IMR-90 (cell line): ENCODE measurements at regions not wholly inside any gene's neighbourhood (a gene's known extent, or its start where the extent isn't known, plus 50 kb on each side); places are given as distances from the start of the nearest gene placed in this dataset.
A peak's percentile ranks its signal among the peaks of the same experiment; 100 is the strongest.

Source experiments
- ATAC-seq: fragments of 200-7000 bp; cut with Tn5 transposase; 2 replicates; pipeline ENCODE4 v1.9.1; 2020; ENCODE audit warnings: low read depth, mild to moderate bottlenecking, moderate library complexity
- BruUV-seq: library from RNA; stranded (reverse); fragments of 400-500 nt; replicated peaks from 2 replicates; lab custom pipeline; 2021; lab: Mats Ljungman, UMichigan
- CTCF ChIA-PET: fragments of 300-600 bp; formaldehyde crosslinking; extraction: SDS; loops from one replicate; lab custom pipeline; 2021; ENCODE audit warnings: antibody characterized with exemption; lab: Yijun Ruan, JAX
- POLR2A ChIA-PET: fragments of 300-600 bp; sonication (Branson Sonifier 250); formaldehyde crosslinking; loops from one replicate; lab custom pipeline; 2022; ENCODE audit warnings: antibody characterized with exemption; ENCODE audit not compliant: unreplicated experiment; lab: Charles Lee
- DNase-seq: peaks from one replicate; pipeline ENCODE4 v3.0.0; 2013
- H2AFZ ChIP-seq: replicated peaks from 2 replicates; pipeline ENCODE3; 2013; ENCODE audit warnings: low read length, mild to moderate bottlenecking; ENCODE audit not compliant: poor library complexity
- H2AK5ac ChIP-seq: 2 replicates; pipeline ENCODE4 v1.6.1; 2013; ENCODE audit warnings: low read depth, low read length, inconsistent platforms
- H2AK9ac ChIP-seq: replicated peaks from 2 replicates; pipeline ENCODE3; 2013; ENCODE audit warnings: mild to moderate bottlenecking, low read depth, low read length, moderate library complexity; ENCODE audit not compliant: poor library complexity
- H2BK120ac ChIP-seq: 2 replicates; pipeline ENCODE4 v1.6.1; 2013; ENCODE audit warnings: low read depth, low read length, inconsistent platforms
- H2BK15ac ChIP-seq: 3 replicates; pipeline ENCODE4 v1.6.1; 2013; ENCODE audit warnings: low read depth, low read length, inconsistent platforms
- H2BK20ac ChIP-seq: 2 replicates; pipeline ENCODE4 v1.6.1; 2013; ENCODE audit warnings: low read depth, mild to moderate bottlenecking, inconsistent platforms, low read length, moderate library complexity
- H2BK5ac ChIP-seq: 2 replicates; pipeline ENCODE4 v1.6.1; 2013; ENCODE audit warnings: mild to moderate bottlenecking, low read depth, low read length, inconsistent platforms; ENCODE audit not compliant: poor library complexity, severe bottlenecking
- H3K14ac ChIP-seq: replicated peaks from 2 replicates; pipeline ENCODE4 v1.6.1; 2013; ENCODE audit warnings: low read depth, low read length, inconsistent platforms
- H3K18ac ChIP-seq: 2 replicates; pipeline ENCODE4 v1.6.1; 2013; ENCODE audit warnings: low read depth, low read length, control low read depth
- H3K23ac ChIP-seq: 2 replicates; pipeline ENCODE4 v1.6.1; 2013; ENCODE audit warnings: low read depth, low read length, inconsistent platforms
- H3K27ac ChIP-seq: 2 replicates; pipeline ENCODE4 v1.5.1; 2013; ENCODE audit warnings: mild to moderate bottlenecking, control low read depth, low read length; ENCODE audit not compliant: insufficient read depth
- H3K27me3 ChIP-seq: 2 replicates; pipeline ENCODE4 v1.6.1; 2013; ENCODE audit warnings: low read length; ENCODE audit not compliant: control insufficient read depth, insufficient read depth
- H3K36me3 ChIP-seq: 2 replicates; pipeline ENCODE4 v1.6.1; 2013; ENCODE audit warnings: low read length, mixed read lengths; ENCODE audit not compliant: control insufficient read depth, insufficient read depth
- H3K4ac ChIP-seq: 2 replicates; pipeline ENCODE4 v1.6.1; 2013; ENCODE audit warnings: low read depth, low read length, inconsistent platforms
- H3K4me1 ChIP-seq: 2 replicates; pipeline ENCODE4 v1.6.1; 2013; ENCODE audit warnings: low read length, mixed read lengths; ENCODE audit not compliant: control insufficient read depth, insufficient read depth
- H3K4me2 ChIP-seq: 2 replicates; pipeline ENCODE4 v1.6.1; 2013; ENCODE audit warnings: low read depth, mild to moderate bottlenecking, control low read depth, low read length, moderate library complexity
- H3K4me3 ChIP-seq: 2 replicates; pipeline ENCODE4 v1.5.1; 2013; ENCODE audit warnings: low read depth, mild to moderate bottlenecking, control low read depth, low read length, moderate library complexity; ENCODE audit not compliant: insufficient read depth
- H3K56ac ChIP-seq: 2 replicates; pipeline ENCODE4 v1.6.1; 2013; ENCODE audit warnings: low read length, inconsistent platforms; ENCODE audit not compliant: insufficient read depth; ENCODE audit errors: extremely low read depth
- H3K79me1 ChIP-seq, 2 experiments: 2 replicates each; pipeline ENCODE4 v1.6.1; 2013; ENCODE audit warnings: low read length in 2 of 2, inconsistent platforms in 1 of 2, low read depth in 1 of 2
- H3K9ac ChIP-seq: 2 replicates; pipeline ENCODE4 v1.6.1; 2013; ENCODE audit warnings: low read depth, low read length, control low read depth
- H3K9me1 ChIP-seq: 2 replicates; pipeline ENCODE4 v1.6.1; 2013; ENCODE audit warnings: low read length, inconsistent platforms; ENCODE audit not compliant: insufficient read depth
- H3K9me3 ChIP-seq: 2 replicates; pipeline ENCODE4 v1.6.1; 2013; ENCODE audit warnings: low read length; ENCODE audit not compliant: control insufficient read depth, insufficient read depth
- H4K20me1 ChIP-seq: 2 replicates; pipeline ENCODE4 v1.6.1; 2013; ENCODE audit warnings: low read length, inconsistent platforms; ENCODE audit not compliant: insufficient read depth
- H4K5ac ChIP-seq: 2 replicates; pipeline ENCODE4 v1.6.1; 2013; ENCODE audit warnings: mild to moderate bottlenecking, low read depth, low read length, control low read depth
- H4K8ac ChIP-seq, 2 experiments: 2 replicates each; pipeline ENCODE4 v1.6.1; 2013; ENCODE audit warnings: low read depth in 2 of 2, low read length in 2 of 2, control low read depth in 1 of 2, inconsistent platforms in 1 of 2
- H4K91ac ChIP-seq: 2 replicates; pipeline ENCODE4 v1.6.1; 2013; ENCODE audit warnings: low read depth, low read length, inconsistent platforms; ENCODE audit not compliant: insufficient read depth
- BHLHE40 ChIP-seq: fragments of 150-350 bp; IDR thresholded peaks from 2 replicates; pipeline ENCODE4 v1.6.1; 2016; ENCODE audit warnings: mild to moderate bottlenecking, low read depth, low read length
- CEBPB ChIP-seq: IDR thresholded peaks from 2 replicates; pipeline ENCODE4 v1.6.1; 2012; ENCODE audit warnings: low read depth, low read length, improper control_type of control experiment
- CHD1 ChIP-seq: IDR thresholded peaks from 2 replicates; pipeline ENCODE4 v1.6.1; 2012; ENCODE audit warnings: low read depth, low read length, improper control_type of control experiment
- CTCF ChIP-seq: conservative IDR thresholded peaks from 2 replicates; pipeline ENCODE4 v1.5.1; 2012; ENCODE audit warnings: mild to moderate bottlenecking, low read depth, low read length, improper control_type of control experiment
- FOS ChIP-seq: fragments of 150-350 bp; IDR thresholded peaks from 2 replicates; pipeline ENCODE4 v1.6.1; 2016; ENCODE audit warnings: low read depth, low read length
- MAFK ChIP-seq: IDR thresholded peaks from 2 replicates; pipeline ENCODE4 v1.6.1; 2012; ENCODE audit warnings: low read depth, low read length, improper control_type of control experiment
- MAZ ChIP-seq: IDR thresholded peaks from 2 replicates; pipeline ENCODE4 v1.6.1; 2012; ENCODE audit warnings: low read depth, mild to moderate bottlenecking, low read length, improper control_type of control experiment, moderate library complexity, borderline replicate concordance
- MXI1 ChIP-seq: IDR thresholded peaks from 2 replicates; pipeline ENCODE4 v1.6.1; 2012; ENCODE audit warnings: low read depth, mild to moderate bottlenecking, low read length, moderate library complexity, borderline replicate concordance
- NFE2L2 ChIP-seq: fragments of 150-350 bp; IDR thresholded peaks from 2 replicates; pipeline ENCODE4 v1.6.1; 2016; ENCODE audit warnings: low read depth, mild to moderate bottlenecking, low read length
- POLR2A ChIP-seq: IDR thresholded peaks from 2 replicates; pipeline ENCODE4 v1.6.1; 2012; ENCODE audit warnings: mild to moderate bottlenecking, low read depth, low read length
- RAD21 ChIP-seq: IDR thresholded peaks from 2 replicates; pipeline ENCODE4 v1.6.1; 2012; ENCODE audit warnings: low read length, improper control_type of control experiment
- RCOR1 ChIP-seq: IDR thresholded peaks from 2 replicates; pipeline ENCODE4 v1.6.1; 2012; ENCODE audit warnings: mild to moderate bottlenecking, low read length, improper control_type of control experiment; ENCODE audit not compliant: insufficient replicate concordance
- RFX5 ChIP-seq: IDR thresholded peaks from 2 replicates; pipeline ENCODE4 v1.8.0; 2012; ENCODE audit warnings: low read depth, mild to moderate bottlenecking, low read length, moderate library complexity
- SMC3 ChIP-seq: fragments of 150-350 bp; IDR thresholded peaks from 2 replicates; pipeline ENCODE4 v1.6.1; 2016; ENCODE audit warnings: low read depth, mild to moderate bottlenecking, antibody characterized with exemption, low read length, moderate library complexity
- USF2 ChIP-seq: fragments of 150-350 bp; IDR thresholded peaks from 2 replicates; pipeline ENCODE4 v1.6.1; 2017; ENCODE audit warnings: mild to moderate bottlenecking, antibody characterized with exemption, low read length, low read depth
- WGBS, 2 experiments: methylation state at CpG; one replicate each; pipeline versions ENCODE4 v1.1.5 to v1.1.7; 2013; ENCODE audit warnings: missing lambda C conversion rate in 2 of 2; ENCODE audit not compliant: insufficient read length in 1 of 2; ENCODE audit errors: extremely low coverage in 2 of 2; 5-methylcytosine and 5-hydroxymethylcytosine counted together
- dilution Hi-C: fragments of 300-500 bp; cut with HindIII; formaldehyde crosslinking; loops from one replicate; pipeline ENCODE4 v1.14.3; 2018; ENCODE audit warnings: low sequenced_read_pairs; ENCODE audit not compliant: unreplicated experiment
- in situ Hi-C: fragments of 300-500 bp; cut with MboI; formaldehyde crosslinking; loops from 3 replicates; pipeline ENCODE4 v1.14.3; 2019; ENCODE audit warnings: low sequenced_read_pairs, inconsistent platforms, mixed read lengths
- intact Hi-C: fragments of 100-400 bp; cut with micrococcal nuclease; formaldehyde crosslinking; loops from 2 replicates; pipeline ENCODE4 v1.10.0; 2022
- TF ChIP-seq, protein P1 (sequence below): fragments of 150-350 bp; IDR thresholded peaks from 2 replicates; pipeline ENCODE4 v1.6.1; 2016; ENCODE audit warnings: low read depth, mild to moderate bottlenecking, low read length, moderate library complexity, borderline replicate concordance

- no peaks in the 10 kb centered on the region for H3K9me3 ChIP-seq
- H4K5ac ChIP-seq = no peak overlapping the region
- dilution Hi-C loops (no loop called here), in situ Hi-C loops (no loop called here), intact Hi-C loops (no loop called here)
- no peak overlapping the region for H3K23ac ChIP-seq
- H3K9ac ChIP-seq = no peak overlapping the region
- H2AK9ac ChIP-seq = no peak overlapping the region
- ChIA-PET CTCF (no interaction called here), POLR2A (no interaction called here)
- peak overlapping the region; percentile 3; the same call in 1 of the 2 replicates for H2AK5ac ChIP-seq
- no peak overlapping the region for H2BK120ac ChIP-seq
- no peaks in the 10 kb centered on the region for H3K79me1 ChIP-seq
- no peak overlapping the region for H3K27ac ChIP-seq
- no peak for DNase-seq
- no peaks in the 10 kb centered on the region for H4K20me1 ChIP-seq
- H2BK5ac ChIP-seq = no peak overlapping the region
- H3K27me3 ChIP-seq = no peaks in the 10 kb centered on the region
- H3K9me1 ChIP-seq = no peaks in the 10 kb centered on the region
- H4K8ac ChIP-seq = no peak overlapping the region
- no peak overlapping the region for H3K4me2 ChIP-seq
- H2BK15ac ChIP-seq = no peak overlapping the region
- no peak overlapping the region for H2AFZ ChIP-seq
- H3K18ac ChIP-seq = no peak overlapping the region
- no peaks in the 10 kb centered on the region for H3K36me3 ChIP-seq
- H3K4ac ChIP-seq = no peak overlapping the region
- no peak overlapping the region; the same call in 1 of the 2 replicates for H3K14ac ChIP-seq
- no peak for ATAC-seq
- H3K56ac ChIP-seq = no peak overlapping the region
- BruUV-seq = no TSS peak
- peaks cover 2% of the 10 kb centered on the region; the same call in 1 of the 2 replicates for H3K4me1 ChIP-seq
- no peak for TF ChIP-seq RAD21
- TF ChIP-seq SMC3 = no peak
- TF ChIP-seq, protein P1, sequence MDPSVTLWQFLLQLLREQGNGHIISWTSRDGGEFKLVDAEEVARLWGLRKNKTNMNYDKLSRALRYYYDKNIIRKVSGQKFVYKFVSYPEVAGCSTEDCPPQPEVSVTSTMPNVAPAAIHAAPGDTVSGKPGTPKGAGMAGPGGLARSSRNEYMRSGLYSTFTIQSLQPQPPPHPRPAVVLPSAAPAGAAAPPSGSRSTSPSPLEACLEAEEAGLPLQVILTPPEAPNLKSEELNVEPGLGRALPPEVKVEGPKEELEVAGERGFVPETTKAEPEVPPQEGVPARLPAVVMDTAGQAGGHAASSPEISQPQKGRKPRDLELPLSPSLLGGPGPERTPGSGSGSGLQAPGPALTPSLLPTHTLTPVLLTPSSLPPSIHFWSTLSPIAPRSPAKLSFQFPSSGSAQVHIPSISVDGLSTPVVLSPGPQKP = no peak
- TF ChIP-seq RCOR1 = no peak
- no peak for TF ChIP-seq BHLHE40
- TF ChIP-seq MAFK = no peak
- TF ChIP-seq NFE2L2 = no peak
- TF ChIP-seq POLR2A = no peak
- no peak for TF ChIP-seq MAZ
- TF ChIP-seq MXI1 = no peak
- TF ChIP-seq USF2 = no peak
- TF ChIP-seq RFX5 = no peak
- TF ChIP-seq CEBPB = no peak
- no peak for TF ChIP-seq CTCF
- no peak for TF ChIP-seq CHD1
- no peak for TF ChIP-seq FOS
- H2BK20ac ChIP-seq = no peak overlapping the region
- H3K4me3 ChIP-seq = no peak overlapping the region
- H4K91ac ChIP-seq = no peak overlapping the region
- no CpG with 5 or more reads among the region's 2 CpGs for WGBS, 2 experiments
These were observed 220.5 kb downstream of the RND3 start for GRCh38 chr2:150266931-150267330.
